ENCODE measurements at regions not wholly inside any gene's neighbourhood (a gene's known extent, or its start where the extent isn't known, plus 50 kb on each side); places are given as distances from the start of the nearest gene placed in this dataset.

DNA sequence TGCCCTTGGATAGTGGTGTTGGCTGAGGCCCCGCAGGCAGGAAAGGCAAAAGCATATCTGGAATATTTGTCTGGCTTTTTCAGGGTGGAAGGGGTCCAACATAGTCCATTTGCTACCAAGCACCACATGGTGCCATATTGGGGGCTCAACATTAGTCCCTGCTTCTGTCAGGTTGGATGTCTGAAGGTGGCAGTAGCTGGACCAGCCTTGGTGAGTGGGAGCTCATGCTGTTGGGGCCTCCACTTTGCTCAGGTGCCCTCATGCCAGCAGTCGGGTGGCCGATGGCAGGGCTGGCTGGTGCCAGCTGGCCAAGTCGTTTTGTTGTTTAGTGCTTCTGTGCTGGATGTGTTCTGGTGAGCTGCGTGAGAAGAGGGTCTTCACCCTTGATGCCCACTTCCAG is 135.3 kb downstream of the PAPOLA start:
- TF ChIP-seq CTCF (IDR thresholded peaks at IDR 0.05), result no peak
- no peak for TF ChIP-seq POLR2A (IDR thresholded peaks at IDR 0.05)
